Endodermal cell (in vitro differentiated cells): ENCODE measurements at regions not wholly inside any gene's neighbourhood (a gene's known extent, or its start where the extent isn't known, plus 50 kb on each side); places are given as distances from the start of the nearest gene placed in this dataset.

Experiments
- DNase-seq: peaks from one replicate; pipeline ENCODE4 v3.0.0-alpha.2; 2017
- H3K27ac ChIP-seq: 2 replicates; pipeline ENCODE4 v1.5.1; 2013; ENCODE audit warnings: mild to moderate bottlenecking, low read depth, low read length, moderate library complexity
- H3K27me3 ChIP-seq: 2 replicates; pipeline ENCODE4 v1.6.1; 2013; ENCODE audit warnings: mild to moderate bottlenecking, low read length, moderate library complexity; ENCODE audit not compliant: insufficient read depth, control insufficient read depth, poor library complexity, severe bottlenecking
- H3K36me3 ChIP-seq: 2 replicates; pipeline ENCODE4 v1.7.0; 2013; ENCODE audit warnings: mild to moderate bottlenecking, low read length, moderate library complexity; ENCODE audit not compliant: control insufficient read depth, insufficient read depth
- H3K4me1 ChIP-seq: one replicate; pipeline ENCODE4 v1.7.0; 2013; ENCODE audit warnings: low read length; ENCODE audit not compliant: control insufficient read depth, insufficient read depth
- H3K4me3 ChIP-seq: 2 replicates; pipeline ENCODE4 v1.5.1; 2013; ENCODE audit warnings: mild to moderate bottlenecking, low read length, moderate library complexity
- H3K9ac ChIP-seq: 2 replicates; pipeline ENCODE4 v1.6.1; 2013; ENCODE audit warnings: mild to moderate bottlenecking, low read length, moderate library complexity; ENCODE audit not compliant: poor library complexity, severe bottlenecking; ENCODE audit errors: extremely low read depth
- H3K9me3 ChIP-seq: 2 replicates; pipeline ENCODE4 v1.6.1; 2013; ENCODE audit warnings: mild to moderate bottlenecking, low read length, moderate library complexity; ENCODE audit not compliant: control insufficient read depth
- H3K27ac Mint-ChIP-seq: 2 replicates; pipeline ENCODE4 v1.8.0; 2020; ENCODE audit warnings: mixed read lengths
- H3K27me3 Mint-ChIP-seq: 2 replicates; pipeline ENCODE4 v1.8.0; 2021; ENCODE audit warnings: mild to moderate bottlenecking, mixed read lengths; ENCODE audit not compliant: insufficient read depth
- H3K36me3 Mint-ChIP-seq: 2 replicates; pipeline ENCODE4 v1.8.0; 2020; ENCODE audit warnings: low read depth, mixed read lengths
- H3K4me1 Mint-ChIP-seq: 2 replicates; pipeline ENCODE4 v1.8.0; 2020; ENCODE audit warnings: mixed read lengths
- H3K4me3 Mint-ChIP-seq: 2 replicates; pipeline ENCODE4 v1.8.0; 2020; ENCODE audit warnings: mild to moderate bottlenecking, moderate library complexity, mixed read lengths
- H3K9me3 Mint-ChIP-seq: 2 replicates; pipeline ENCODE4 v1.8.0; 2020; ENCODE audit warnings: mild to moderate bottlenecking, mixed read lengths
- CTCF ChIP-seq: fragments of 200-600 bp; sonication (generic); conservative IDR thresholded peaks from 2 replicates; pipeline ENCODE4 v1.5.0; 2021; ENCODE audit warnings: antibody characterized with exemption, mild to moderate bottlenecking
- WGBS, 2 experiments: methylation state at CpG; one replicate each; pipeline versions ENCODE4 v1.1.5 to v1.1.7; 2013; ENCODE audit warnings: missing lambda C conversion rate in 2 of 2, mixed read lengths in 1 of 2; ENCODE audit not compliant: insufficient coverage in 1 of 2, insufficient read length in 1 of 2; 5-methylcytosine and 5-hydroxymethylcytosine counted together

GRCh38 chr3:96070678-96071077 is 743.7 kb upstream of the EPHA6 start:
- no peak for TF ChIP-seq CTCF
- Histone ChIP-seq H3K4me3 (no peak overlapping the region), H3K9me3 (no peaks in the 10 kb centered on the region), H3K4me1 (no peaks in the 10 kb centered on the region), H3K27me3 (no peaks in the 10 kb centered on the region), H3K9ac (no peak overlapping the region), H3K36me3 (no peaks in the 10 kb centered on the region), H3K27ac (no peak overlapping the region)
- no peaks in the 10 kb centered on the region for H3K36me3 Mint-ChIP-seq
- no peak overlapping the region for H3K4me3 Mint-ChIP-seq
- H3K27me3 Mint-ChIP-seq: no peaks in the 10 kb centered on the region
- no peak for DNase-seq
- H3K4me1 Mint-ChIP-seq: peaks cover 10% of the 10 kb centered on the region
- no peak overlapping the region for H3K27ac Mint-ChIP-seq
- H3K9me3 Mint-ChIP-seq: no peaks in the 10 kb centered on the region

GRCh38 chr3:96071097-96071496 is 743.3 kb upstream of the EPHA6 start:
- no peak overlapping the region for H3K27ac ChIP-seq
- H3K27me3 ChIP-seq: no peaks in the 10 kb centered on the region
- no peaks in the 10 kb centered on the region for H3K36me3 ChIP-seq
- no peak overlapping the region for H3K9ac ChIP-seq
- Mint-ChIP-seq H3K9me3 (no peaks in the 10 kb centered on the region), H3K27ac (no peak overlapping the region), H3K4me1 (peaks cover 10% of the 10 kb centered on the region), H3K4me3 (no peak overlapping the region), H3K36me3 (no peaks in the 10 kb centered on the region), H3K27me3 (no peaks in the 10 kb centered on the region)
- no peak for DNase-seq
- 62 to 79% methylated on average over 5 of the region's 5 CpGs for WGBS, 2 experiments
- no peaks in the 10 kb centered on the region for H3K9me3 ChIP-seq
- no peak overlapping the region for H3K4me3 ChIP-seq
- no peaks in the 10 kb centered on the region for H3K4me1 ChIP-seq
- TF ChIP-seq CTCF: no peak

GRCh38 chr3:96072226-96072625 is 742.2 kb upstream of the EPHA6 start:
- H3K36me3 ChIP-seq: no peaks in the 10 kb centered on the region
- H3K9me3 ChIP-seq: no peaks in the 10 kb centered on the region
- H3K4me3 Mint-ChIP-seq: no peak overlapping the region
- H3K4me3 ChIP-seq: no peak overlapping the region
- H3K9ac ChIP-seq: no peak overlapping the region
- DNase-seq: no peak
- H3K27ac Mint-ChIP-seq: no peak overlapping the region
- no peaks in the 10 kb centered on the region for H3K36me3 Mint-ChIP-seq
- no peak for TF ChIP-seq CTCF
- H3K4me1 ChIP-seq: no peaks in the 10 kb centered on the region
- no peaks in the 10 kb centered on the region for H3K9me3 Mint-ChIP-seq
- no peak overlapping the region for H3K27ac ChIP-seq
- no peaks in the 10 kb centered on the region for H3K27me3 Mint-ChIP-seq
- H3K4me1 Mint-ChIP-seq: peaks cover 10% of the 10 kb centered on the region
- H3K27me3 ChIP-seq: no peaks in the 10 kb centered on the region
